HG02763 (cell line): ENCODE measurements at regions not wholly inside any gene's neighbourhood (a gene's known extent, or its start where the extent isn't known, plus 50 kb on each side); places are given as distances from the start of the nearest gene placed in this dataset.

ENCODE experiments used
- ATAC-seq: cut with Tn5 transposase; IDR thresholded peaks from one replicate; pipeline ENCODE4 v1.9.1; 2021; ENCODE audit warnings: mild to moderate bottlenecking, moderate library complexity; ENCODE audit not compliant: unreplicated experiment

- peak; percentile 87 for ATAC-seq
These were observed 154.0 kb upstream of the THBS1 start for GRCh38 chr15:39426552-39427532.

DNA sequence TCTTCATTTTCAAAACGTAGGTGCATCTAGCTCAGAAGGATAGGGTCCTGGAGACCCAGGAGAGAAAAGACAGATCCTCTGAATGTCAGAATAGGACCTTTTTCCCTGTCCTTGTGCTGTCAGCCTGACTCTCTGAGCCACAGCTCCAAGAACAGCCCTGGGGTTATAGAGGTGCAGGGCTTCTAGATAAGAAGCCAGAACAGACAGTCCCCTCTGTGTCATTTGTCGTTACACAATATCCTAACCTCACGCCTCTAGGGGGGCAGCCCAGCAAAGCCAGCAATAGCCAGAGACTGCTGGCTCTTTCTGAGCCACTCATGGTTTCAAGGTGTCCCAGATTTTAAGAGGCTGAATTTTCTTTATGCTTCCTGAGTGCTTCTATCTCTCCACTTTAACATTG, 153.2 kb upstream of the THBS1 start:
- no peak for ATAC-seq

GRCh38 chr15:39429898-39430357, 151.0 kb upstream of the THBS1 start:
- no peak for ATAC-seq

GRCh38 chr15:39430389-39430788, 150.5 kb upstream of the THBS1 start:
- ATAC-seq: no peak

- no peak for ATAC-seq
These were observed 149.5 kb upstream of the THBS1 start for GRCh38 chr15:39431376-39431775.

GRCh38 chr15:39432026-39432425, 148.9 kb upstream of the THBS1 start:
- no peak for ATAC-seq

DNA sequence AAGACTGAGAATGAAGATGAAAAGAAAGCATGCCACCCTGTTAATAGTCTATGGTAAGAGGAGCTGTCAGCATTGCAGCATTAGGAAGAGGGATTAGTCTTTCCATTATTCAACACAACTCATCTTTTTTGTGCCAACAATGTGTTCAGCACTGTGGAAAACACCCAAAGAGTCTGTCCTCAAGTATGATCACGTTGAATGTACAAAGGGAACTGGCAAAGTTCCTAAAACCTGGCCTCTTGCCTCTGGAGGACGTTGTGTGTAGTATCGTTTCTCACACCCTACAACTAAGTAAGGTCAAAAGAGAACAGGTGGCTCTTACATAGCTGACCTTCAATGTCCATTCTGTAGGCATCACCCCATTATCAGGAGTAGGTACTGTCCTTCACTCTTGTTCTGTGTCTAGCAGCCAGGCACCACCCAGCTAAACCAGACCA, 147.9 kb upstream of the THBS1 start:
- ATAC-seq: no peak

DNA sequence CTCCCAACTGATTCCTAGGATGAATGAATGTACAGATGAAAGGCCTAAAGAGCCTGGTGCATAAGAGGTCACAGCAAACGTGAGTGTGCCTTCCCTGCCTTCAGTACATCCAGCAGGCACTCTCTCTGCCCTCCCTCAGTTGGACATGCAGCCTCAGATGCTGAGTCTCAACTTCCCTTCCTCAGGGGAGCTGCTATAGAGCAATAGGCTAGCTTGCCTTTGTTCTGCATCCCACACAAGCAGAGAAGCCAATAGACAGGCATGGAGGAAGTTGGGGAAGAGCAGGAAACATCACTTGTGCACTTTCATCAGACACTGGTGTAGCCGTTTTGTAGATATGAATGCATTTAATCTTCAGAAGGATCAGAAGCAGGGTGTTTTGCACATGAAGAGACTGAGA, 147.5 kb upstream of the THBS1 start:
- no peak for ATAC-seq

GRCh38 chr15:39434163-39434562, 146.7 kb upstream of the THBS1 start:
- no peak for ATAC-seq

DNA sequence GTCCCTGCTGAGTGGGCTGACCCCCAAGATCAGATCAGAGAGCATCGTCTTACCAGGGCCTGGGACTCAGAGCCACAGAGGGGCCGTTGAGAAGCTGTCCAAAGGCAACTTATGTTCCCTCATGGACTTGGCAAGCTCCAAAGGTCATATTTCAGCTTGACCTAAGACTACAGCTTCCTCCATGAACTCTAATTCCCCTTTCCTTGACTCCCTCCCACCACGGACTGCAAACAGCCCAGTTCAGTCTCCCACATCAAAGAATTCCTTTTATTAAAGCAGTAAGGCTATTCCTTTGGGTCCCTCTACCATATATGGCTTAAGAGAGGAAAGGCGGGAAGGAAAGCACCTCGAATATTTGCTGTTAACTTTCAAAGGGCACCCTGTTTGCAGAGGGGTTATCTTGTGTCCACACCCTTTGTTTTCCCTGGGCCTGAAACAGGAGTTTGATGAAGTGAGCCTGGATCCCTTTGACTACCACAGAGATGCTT, 146.1 kb upstream of the THBS1 start:
- no peak for ATAC-seq

DNA sequence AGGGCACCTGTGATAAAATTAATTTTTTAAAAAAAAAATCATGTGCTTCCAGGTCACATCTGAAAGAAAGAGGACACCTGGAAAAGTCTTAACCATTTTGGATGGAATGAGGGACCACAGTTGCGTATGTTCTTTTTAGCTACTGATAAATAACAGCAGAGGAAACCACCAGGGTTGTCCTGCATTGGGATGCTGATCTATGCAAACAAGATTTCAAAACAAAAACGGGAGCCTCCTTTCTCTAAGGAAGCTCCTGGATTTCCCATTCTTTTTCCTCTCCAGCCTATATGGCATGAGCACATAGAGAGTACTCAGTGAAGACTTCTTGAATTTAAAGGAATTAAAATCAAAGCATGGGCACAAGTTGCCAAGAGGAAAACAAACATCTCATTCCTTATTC, 145.6 kb upstream of the THBS1 start:
- no peak for ATAC-seq

GRCh38 chr15:39438260-39438659, 142.6 kb upstream of the THBS1 start:
- no peak for ATAC-seq

DNA sequence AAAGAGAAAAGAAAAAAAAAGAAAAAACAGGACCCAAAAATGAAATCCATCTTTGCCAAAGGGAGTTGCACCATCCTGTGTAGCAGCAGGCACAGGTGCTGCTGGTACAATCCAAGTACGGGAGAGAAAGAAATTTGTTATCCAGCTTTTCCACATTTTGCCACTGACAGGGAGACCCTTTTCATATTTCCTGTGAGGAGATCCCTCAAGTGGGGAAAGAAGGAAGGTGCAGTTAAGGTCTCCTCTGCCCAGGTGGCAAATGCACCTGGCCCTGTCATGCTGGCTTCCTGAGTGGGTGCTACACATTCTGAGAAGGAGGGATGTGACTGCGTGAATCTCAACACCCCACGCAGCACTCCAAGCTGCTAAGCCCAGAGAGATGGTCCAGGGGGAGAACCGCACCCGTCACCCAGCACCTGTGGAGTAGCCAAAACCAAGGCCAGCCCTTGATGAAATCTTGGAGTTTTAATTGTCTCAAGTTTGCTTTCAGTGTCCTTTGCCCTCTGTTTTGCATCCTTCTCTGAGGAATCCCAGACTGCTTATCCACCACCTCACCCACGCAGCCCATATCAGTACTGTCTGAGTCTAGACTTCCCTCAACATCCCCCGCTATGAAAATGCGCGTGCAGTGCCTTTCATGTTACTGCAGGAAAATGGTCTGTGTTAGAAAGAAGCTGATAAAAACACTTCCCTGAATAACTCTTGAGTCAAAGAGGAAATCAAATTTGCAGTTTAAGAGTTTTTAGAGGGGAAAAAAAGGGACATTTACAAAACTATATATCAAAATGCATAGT, 141.9 kb upstream of the THBS1 start:
- ATAC-seq: no peak

DNA sequence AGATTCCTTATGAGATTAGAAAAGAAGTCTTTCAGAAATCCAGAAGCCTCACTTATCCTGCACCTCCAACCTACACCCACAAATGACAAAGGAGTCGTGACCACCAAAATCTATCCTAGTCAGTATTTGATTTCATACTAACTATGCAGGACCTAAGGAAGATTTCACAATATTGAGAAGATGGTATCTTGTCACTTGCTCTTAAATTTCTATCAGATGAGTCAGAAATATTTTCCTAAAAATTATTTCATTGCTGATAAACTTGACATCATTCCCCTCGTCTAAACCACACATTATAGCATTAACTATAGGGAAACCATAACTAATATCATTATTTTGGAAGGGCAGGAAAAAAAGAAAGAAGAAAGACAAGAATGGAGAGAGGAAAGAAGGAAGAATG, 138.0 kb upstream of the THBS1 start:
- ATAC-seq: no peak

DNA sequence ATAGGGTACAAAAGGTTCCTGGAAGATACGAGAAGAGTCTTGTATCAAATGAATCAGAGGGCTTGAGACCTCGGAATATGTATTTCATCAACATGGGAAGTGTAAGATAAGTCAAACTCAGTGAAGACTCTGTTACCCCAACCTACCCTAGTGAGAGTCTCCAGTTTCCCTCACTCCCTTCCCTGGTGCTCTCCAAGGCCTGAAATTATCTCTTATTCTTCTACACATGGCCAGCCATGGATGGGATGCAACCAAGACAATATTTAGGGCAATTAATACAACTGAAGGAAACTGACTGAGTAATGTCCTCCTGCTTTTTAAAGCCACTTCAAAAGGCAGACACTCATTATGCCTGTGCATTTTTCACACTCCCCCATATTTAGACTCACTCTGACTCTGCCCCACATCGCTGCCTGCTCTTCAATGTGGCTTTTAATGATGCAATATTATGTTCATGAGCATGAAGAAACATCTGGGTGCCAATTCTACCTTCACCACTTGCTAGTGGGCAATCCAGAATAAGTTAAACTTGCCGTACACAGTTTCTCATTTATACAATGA, 137.1 kb upstream of the THBS1 start:
- ATAC-seq: no peak

- no peak for ATAC-seq
These were observed 136.0 kb upstream of the THBS1 start for GRCh38 chr15:39444735-39445470.

GRCh38 chr15:39445931-39446330, 134.9 kb upstream of the THBS1 start:
- no peak for ATAC-seq

DNA sequence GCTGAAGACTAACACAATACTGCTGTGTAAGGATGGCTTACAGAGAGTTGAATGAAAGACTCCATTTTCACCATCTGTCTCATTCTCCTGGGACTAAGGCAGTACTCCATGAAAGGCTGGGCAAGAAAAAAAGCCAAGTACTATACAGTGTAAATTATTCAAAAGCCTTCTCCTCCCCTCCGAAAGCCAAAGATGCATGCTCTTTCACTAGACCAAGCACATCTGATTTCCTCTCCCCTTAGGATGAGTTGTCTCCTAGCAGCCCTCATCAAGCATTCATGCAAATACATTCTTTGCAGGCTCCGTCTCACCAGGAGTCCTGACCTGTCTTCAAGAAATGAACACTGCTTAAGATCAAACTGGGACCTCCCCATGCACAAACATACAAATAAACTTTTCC, 133.5 kb upstream of the THBS1 start:
- no peak for ATAC-seq

DNA sequence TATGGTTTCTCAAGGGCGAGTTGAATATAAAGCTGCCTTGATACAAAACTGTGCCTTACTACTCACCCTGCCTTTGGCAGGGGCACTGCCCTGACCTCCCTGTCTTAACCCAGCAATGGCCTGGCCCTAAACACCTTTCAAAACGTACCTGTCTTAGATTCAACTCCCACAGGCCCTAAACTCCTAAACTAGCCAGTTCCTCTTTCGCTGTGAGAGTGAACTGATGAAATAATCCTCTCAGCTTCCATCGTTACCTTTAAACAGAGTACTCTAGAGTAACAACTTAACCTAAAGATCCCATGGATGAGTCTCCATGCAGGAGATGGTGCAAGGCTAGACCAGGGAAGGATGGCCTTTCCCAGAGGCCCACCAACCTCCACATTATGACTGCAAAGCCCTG, 133.0 kb upstream of the THBS1 start:
- no peak for ATAC-seq

DNA sequence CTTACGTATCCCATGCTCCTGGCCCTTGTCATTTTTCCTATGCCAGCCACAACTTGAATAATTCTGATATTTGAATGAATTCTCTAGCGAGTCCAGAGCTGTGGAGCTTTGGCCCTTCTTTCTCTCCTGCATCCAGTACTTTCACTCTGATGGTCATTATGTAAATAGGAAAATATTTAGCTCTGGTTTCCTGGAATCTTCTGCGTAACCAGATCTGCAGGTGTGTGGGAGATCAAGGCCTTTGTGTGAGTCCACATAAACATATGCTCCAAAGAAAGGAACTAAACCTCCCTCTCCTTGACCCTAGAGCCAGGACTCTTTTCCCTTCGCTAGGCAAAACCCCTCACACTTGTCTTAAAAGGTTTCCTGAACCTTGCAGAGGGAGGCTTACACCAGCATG, 132.5 kb upstream of the THBS1 start:
- no peak for ATAC-seq
